Activated CD4-positive, alpha-beta T cell treated with anti-CD3 and anti-CD28 coated beads for 48 hours (primary cell): ENCODE measurements at regions not wholly inside any gene's neighbourhood (a gene's known extent, or its start where the extent isn't known, plus 50 kb on each side); places are given as distances from the start of the nearest gene placed in this dataset.
"Not testable (repeated sequence)": the region's sequence is repeated elsewhere in the genome, so short reads cannot be mapped to it uniquely, and the experiment has no call there.

Experiments
- DNase-seq: peaks from one replicate; pipeline ENCODE4 v3.0.0-alpha.2; 2020

- no peak for DNase-seq
Observed at GRCh38 chr21:35382696-35383095, 333.6 kb upstream of the RUNX1 start.

- DNase-seq: no peak
Observed at GRCh38 chr21:35381743-35382310, 332.7 kb upstream of the RUNX1 start.

- not testable (repeated sequence) for DNase-seq
Observed at GRCh38 chr21:35380304-35380703, 331.2 kb upstream of the RUNX1 start.

- no peak for DNase-seq
Observed at GRCh38 chr21:35378881-35379280, 329.8 kb upstream of the RUNX1 start.

- no peak for DNase-seq
Observed at GRCh38 chr21:35377505-35378090, 328.5 kb upstream of the RUNX1 start.

GRCh38 chr21:35376406-35377135 lies 327.5 kb upstream of the RUNX1 start:
- no peak for DNase-seq

- no peak for DNase-seq
Observed at GRCh38 chr21:35375115-35375514, 326.0 kb upstream of the RUNX1 start.

- no peak for DNase-seq
Observed at GRCh38 chr21:35373998-35374397, 324.9 kb upstream of the RUNX1 start.

GRCh38 chr21:35372201-35372600 lies 323.1 kb upstream of the RUNX1 start:
- DNase-seq: no peak

GRCh38 chr21:35370671-35371070 lies 321.6 kb upstream of the RUNX1 start:
- no peak for DNase-seq

GRCh38 chr21:35370071-35370470 lies 321.0 kb upstream of the RUNX1 start:
- DNase-seq: no peak

- DNase-seq: no peak
Observed at GRCh38 chr21:35368326-35368725, 319.2 kb upstream of the RUNX1 start.

- DNase-seq: no peak
Observed at GRCh38 chr21:35367553-35367952, 318.5 kb upstream of the RUNX1 start.

GRCh38 chr21:35366394-35367080 lies 317.4 kb upstream of the RUNX1 start:
- no peak for DNase-seq

- no peak for DNase-seq
Observed at GRCh38 chr21:35363458-35363857, 314.4 kb upstream of the RUNX1 start.

GRCh38 chr21:35361988-35362387 lies 312.9 kb upstream of the RUNX1 start:
- DNase-seq: no peak

- no peak for DNase-seq
Observed at GRCh38 chr21:35360870-35361570, 311.9 kb upstream of the RUNX1 start.

- DNase-seq: no peak
Observed at GRCh38 chr21:35359076-35359475, 310.0 kb upstream of the RUNX1 start.

- DNase-seq: no peak
Observed at GRCh38 chr21:35358008-35358407, 308.9 kb upstream of the RUNX1 start.

- no peak for DNase-seq
Observed at GRCh38 chr21:35357041-35357780, 308.1 kb upstream of the RUNX1 start.

GRCh38 chr21:35354078-35354477 lies 305.0 kb upstream of the RUNX1 start:
- no peak for DNase-seq

- DNase-seq: no peak
Observed at GRCh38 chr21:35352793-35353192, 303.7 kb upstream of the RUNX1 start.
